NB4 (cell line): ENCODE measurements at regions not wholly inside any gene's neighbourhood (a gene's known extent, or its start where the extent isn't known, plus 50 kb on each side); places are given as distances from the start of the nearest gene placed in this dataset.

Experiments used
- MYC ChIP-seq: IDR thresholded peaks from 2 replicates; pipeline ENCODE4 v1.6.1; 2011; ENCODE audit warnings: low read depth, low read length
- TF ChIP-seq, protein P1 (sequence below): IDR thresholded peaks from one replicate; pipeline ENCODE4 v1.5.1; 2012; ENCODE audit warnings: low read depth, low read length

DNA sequence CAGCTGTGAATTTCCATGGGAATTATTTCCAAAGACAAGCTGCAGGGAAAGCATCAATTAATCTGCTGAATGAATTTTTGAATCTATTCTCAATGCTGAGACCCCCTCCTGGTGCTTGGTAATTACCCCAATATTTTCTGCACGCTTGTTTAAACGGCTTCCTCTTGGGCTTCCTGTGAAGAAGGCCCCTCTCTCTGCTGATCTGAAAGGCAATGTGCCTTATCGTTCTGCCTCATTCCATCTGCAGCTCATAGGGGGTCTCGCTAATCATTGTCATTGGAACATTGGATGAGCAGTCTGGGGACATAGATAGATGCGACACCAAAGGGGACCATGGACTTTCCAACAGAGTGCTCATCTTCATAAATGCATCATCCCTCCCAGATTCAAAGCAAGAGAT lies 851.6 kb downstream of the PDHA2 start:
- TF ChIP-seq, protein P1, sequence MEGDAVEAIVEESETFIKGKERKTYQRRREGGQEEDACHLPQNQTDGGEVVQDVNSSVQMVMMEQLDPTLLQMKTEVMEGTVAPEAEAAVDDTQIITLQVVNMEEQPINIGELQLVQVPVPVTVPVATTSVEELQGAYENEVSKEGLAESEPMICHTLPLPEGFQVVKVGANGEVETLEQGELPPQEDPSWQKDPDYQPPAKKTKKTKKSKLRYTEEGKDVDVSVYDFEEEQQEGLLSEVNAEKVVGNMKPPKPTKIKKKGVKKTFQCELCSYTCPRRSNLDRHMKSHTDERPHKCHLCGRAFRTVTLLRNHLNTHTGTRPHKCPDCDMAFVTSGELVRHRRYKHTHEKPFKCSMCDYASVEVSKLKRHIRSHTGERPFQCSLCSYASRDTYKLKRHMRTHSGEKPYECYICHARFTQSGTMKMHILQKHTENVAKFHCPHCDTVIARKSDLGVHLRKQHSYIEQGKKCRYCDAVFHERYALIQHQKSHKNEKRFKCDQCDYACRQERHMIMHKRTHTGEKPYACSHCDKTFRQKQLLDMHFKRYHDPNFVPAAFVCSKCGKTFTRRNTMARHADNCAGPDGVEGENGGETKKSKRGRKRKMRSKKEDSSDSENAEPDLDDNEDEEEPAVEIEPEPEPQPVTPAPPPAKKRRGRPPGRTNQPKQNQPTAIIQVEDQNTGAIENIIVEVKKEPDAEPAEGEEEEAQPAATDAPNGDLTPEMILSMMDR = no peak
- no peak for TF ChIP-seq MYC
